SIG-M5 treated with dmso at 0.1 percent for 504 hours (cell line): ENCODE measurements at regions not wholly inside any gene's neighbourhood (a gene's known extent, or its start where the extent isn't known, plus 50 kb on each side); places are given as distances from the start of the nearest gene placed in this dataset.
A peak's percentile ranks its signal among the peaks of the same experiment; 100 is the strongest.
"Not testable (repeated sequence)": the region's sequence is repeated elsewhere in the genome, so short reads cannot be mapped to it uniquely, and the experiment has no call there.

Experiments
- DNase-seq: peaks from one replicate; lab custom pipeline; 2025; ENCODE audit not compliant: unreplicated experiment; lab: John Stamatoyannopoulos, UW

DNA sequence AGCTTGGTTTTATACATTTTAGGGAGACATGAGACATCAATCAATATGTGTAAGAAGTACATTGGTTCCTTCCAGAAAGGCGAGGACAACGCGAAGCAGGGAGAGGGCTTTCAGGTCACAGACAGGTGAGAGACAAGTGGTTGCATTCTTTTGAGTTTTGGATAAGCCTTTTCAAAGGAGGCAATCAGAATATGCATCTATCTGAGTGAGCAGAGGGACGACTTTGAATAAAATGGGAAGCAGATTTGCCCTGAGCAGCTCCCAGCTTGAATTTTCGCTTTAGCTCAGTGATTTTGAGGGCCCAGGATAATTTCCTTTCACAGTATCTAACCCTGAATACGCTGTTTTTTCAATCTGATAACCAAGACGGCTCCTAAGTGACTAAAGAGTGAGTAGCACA lies 82.5 kb upstream of the MYO3A start:
- no peak for DNase-seq

DNA sequence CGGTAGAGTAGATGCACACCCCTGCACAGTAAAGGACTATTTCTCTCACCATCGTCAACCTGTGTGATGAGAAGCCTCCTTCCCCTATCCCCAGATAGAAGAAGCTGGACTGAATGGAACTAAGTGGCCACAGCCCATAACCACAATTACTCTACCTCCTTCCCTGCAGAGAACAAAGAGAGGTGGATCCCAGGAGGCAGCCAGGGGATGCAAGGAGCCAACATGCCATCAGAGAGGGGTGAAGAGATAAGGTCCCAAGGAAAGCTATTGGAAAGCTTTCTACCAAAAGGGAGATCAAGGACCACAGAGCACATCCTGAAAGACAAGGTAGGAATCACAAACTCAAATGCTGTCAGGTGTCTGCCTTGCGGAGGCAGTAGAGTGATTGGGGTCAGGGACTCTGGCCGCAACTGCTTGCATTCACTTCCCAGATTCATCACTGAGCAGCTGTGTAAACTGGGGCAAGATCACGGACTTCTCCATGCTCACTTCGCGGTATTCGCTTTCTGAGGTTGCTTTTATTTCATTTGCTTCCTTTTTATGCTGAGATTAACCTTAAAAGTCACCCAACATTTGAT lies 81.6 kb upstream of the MYO3A start:
- no peak for DNase-seq

DNA sequence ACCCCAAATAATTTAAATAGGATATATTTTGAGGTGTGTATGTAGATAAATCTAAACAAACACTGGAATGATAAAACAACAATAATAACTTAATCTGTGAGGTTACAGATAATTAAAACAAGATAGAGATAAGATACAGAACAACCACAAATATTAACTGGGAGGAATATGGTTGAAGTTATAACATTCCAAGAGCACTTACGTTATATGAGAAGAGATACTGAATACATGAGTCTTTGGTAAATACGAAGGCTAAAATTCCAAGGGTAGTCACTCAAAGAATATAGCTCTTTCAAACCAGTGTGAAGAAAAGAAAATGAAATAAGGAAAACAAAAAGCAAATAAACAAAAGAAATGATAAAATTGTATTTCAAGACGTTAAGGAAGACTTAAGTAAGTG lies 76.0 kb upstream of the MYO3A start:
- DNase-seq, result no peak

DNA sequence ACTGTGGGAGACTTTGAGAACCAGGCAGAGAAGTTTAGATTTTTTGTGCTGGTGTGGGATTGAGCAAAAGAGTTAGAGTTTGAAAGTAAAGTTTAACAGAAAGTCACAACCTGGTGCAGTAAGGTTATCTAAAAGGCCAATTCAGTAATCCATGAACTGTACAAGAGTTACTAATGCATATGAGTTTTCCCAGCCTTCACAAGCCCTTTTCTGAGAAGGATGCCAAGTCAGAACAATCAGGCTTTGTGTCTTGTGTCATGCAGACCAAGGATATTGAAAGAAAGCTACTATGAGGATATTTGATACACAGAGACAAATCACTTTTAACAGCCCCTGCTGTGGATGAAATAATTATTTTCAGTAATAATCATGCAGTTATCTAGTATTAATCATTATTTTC lies 68.8 kb upstream of the MYO3A start:
- no peak for DNase-seq

DNA sequence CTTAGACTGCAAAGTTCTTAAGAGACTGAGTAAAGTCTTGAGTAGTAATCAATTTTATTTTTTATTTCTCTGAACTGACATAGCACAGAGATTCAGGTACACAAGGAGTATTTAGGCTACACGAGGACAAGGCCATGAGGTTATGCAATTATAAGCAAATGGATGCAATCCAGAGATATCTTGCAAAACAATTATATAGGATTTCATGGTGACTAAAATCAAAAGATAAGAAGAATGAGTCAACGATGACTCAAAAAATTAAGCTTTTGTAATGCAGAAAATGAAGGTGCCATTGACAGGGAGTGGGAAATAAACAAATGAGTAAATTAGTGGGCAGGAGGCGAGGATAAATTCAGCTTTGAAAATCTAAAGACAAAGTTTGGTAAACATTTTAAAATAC lies 66.7 kb upstream of the MYO3A start:
- no peak for DNase-seq

DNA sequence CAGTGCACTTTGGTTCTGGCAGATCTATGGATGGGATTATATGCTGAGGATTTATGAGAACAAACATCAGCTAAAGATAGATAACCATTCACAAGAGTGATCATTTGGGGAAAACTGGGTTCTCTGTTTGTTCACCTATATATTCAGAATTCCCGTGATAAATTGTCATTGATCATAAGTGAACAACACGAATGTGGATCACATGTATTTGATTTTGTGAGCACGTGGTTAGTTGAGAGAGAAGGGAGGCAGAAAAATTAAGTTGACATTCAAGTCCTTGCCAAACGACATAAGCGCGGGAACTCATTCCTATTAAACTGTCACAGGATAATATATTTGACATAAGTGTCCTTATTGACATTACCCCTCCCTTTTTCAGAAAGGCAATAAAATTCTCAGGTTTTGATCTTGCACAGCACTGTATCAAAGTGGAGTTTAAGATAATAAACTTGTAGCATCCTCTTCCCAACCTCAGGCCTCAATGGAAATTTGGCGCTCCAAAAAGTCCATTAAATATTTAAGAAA lies 64.9 kb upstream of the MYO3A start:
- DNase-seq, result no peak

DNA sequence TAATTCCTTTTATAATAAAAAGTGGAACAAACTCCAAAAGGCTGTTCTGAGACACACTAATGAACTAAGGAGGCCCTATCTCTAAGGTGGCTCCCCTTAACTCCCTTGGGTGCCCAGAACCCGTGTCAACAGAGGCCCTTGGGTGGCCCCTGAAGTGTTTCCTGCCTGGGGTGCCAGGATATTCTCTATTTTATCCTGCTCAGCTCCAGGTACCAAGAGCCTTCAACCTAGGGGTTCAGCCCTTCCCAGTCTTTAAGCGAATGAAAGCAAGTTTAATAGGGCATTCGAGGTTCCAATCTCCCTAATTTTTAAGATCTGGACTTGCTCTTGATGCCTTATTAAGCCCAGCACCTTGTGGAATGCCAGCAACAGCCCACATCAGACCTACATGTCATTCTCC lies 64.4 kb upstream of the MYO3A start:
- DNase-seq, result no peak

DNA sequence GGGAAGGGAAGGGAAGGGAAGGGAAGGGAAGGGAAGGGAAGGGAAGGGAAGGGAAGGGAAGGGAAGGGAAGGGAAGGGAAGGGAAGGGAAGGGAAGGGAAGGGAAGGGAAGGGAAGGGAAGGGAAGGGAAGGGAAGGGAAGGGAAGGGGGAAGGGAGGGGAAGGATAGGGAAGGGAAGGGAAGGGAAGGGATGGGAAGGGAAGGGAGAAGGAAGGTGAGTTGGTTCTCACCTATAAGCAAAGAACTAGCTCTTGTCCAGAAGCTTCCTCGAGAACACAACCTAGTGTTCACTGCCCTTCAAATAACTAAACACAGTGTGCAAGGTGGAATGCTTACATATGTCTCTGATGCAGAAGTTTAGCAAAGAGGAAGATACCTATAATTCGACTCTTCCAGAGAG lies 59.6 kb upstream of the MYO3A start:
- DNase-seq, result not testable (repeated sequence)

DNA sequence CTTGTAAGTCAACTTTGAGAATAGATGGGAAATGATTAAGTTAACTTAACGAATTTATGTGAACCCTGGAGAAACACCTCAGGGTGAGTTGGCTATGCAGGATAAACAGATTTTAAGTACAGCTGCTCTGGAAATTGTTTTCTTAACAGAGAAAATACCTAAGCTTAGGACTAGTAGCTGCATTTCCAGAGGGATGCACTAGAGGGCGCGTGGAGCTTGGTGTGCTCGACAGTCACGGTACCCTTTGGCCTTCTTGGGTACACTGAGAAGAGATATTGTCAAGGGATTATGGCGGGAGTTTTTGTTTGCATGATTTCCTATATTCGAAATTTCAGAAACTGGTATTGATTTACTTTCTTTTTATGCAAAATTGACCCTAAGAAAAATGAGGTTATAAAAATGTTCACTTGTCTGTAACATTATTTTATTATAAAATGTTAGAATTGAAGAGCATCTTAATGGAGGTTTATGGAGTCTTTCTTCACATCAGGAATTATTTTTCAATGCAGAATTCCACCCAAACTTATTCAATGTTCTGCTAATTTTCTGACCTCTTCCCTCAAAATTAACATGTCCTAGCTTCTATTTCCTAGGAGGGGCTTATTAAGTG lies 58.4 kb upstream of the MYO3A start:
- peak; percentile 74 for DNase-seq

DNA sequence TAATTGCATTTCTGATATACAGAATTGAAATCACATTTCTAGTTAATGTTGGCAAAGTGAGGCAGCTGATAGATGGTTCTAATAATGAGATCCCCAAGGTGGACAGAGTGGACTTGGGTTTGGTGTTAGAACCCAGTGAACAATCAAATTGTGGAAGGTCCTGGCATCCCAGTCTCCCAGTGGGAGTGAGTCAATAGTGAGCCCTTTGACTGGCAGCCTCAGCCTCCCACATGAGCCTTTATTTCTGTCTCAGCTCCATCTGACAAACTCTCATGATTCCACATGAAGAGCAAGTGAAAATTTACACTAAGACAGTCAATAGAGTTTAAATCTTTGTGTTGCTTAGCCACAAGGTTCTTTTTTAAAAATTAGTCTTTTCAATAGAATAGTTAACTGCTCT lies 56.7 kb upstream of the MYO3A start:
- DNase-seq, result no peak
